Stimulated activated CD4-positive, alpha-beta T cell treated with anti-CD3 and anti-CD28 coated beads, Interleukin-4, amount 100 ng/mL, for 1 hour (primary cell): ENCODE measurements at regions not wholly inside any gene's neighbourhood (a gene's known extent, or its start where the extent isn't known, plus 50 kb on each side); places are given as distances from the start of the nearest gene placed in this dataset.
A peak's percentile ranks its signal among the peaks of the same experiment; 100 is the strongest.

Source experiments
- DNase-seq: peaks from one replicate; pipeline ENCODE4 v3.0.0-alpha.2; 2020

DNA sequence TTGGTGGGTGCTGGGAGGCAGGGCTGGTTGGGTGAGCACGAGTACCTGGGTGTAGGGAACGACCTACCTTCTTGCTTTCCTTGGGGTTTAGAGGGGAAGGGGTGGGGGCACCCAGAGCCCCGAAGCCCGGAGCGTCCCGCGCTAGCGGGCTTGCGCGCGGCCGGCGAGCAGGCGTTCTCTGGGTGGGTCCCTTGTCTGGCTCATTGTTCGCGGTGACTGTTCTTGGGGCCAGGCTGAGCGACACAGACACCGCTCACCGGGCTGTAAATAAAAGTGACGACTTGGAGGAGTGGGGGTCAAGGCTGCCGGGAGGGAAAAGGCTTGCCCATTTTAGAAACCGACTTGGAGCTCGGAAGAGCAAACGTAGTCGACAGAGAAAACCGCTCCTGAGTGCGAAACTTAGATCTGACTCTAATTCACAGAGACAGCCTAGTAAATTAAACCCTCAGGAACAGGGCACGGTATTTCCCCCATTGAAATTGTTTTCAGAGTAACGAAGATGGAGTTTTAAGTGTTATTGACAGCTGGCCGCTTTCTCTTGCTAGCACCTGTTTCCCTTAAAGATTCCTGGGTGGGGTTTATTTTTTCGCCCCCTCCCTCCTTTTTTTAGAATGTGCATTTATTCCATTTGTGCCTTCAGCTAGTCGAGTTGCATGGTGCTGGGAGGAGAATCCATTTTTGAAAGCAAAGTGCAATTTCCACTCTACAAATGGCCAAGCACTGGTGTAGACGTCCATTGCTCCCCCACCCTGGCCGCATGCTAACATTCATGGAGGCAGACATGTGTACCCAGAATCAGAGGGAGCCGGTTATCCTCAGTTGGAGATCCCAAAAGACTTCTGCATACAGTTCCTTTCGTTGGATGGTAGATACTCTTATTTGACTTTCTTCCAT lies 532.1 kb upstream of the SEMA6D start:
- DNase-seq, result no peak

- DNase-seq, result no peak
Measured at GRCh38 chr15:47186075-47186474, 531.2 kb upstream of the SEMA6D start.

DNA sequence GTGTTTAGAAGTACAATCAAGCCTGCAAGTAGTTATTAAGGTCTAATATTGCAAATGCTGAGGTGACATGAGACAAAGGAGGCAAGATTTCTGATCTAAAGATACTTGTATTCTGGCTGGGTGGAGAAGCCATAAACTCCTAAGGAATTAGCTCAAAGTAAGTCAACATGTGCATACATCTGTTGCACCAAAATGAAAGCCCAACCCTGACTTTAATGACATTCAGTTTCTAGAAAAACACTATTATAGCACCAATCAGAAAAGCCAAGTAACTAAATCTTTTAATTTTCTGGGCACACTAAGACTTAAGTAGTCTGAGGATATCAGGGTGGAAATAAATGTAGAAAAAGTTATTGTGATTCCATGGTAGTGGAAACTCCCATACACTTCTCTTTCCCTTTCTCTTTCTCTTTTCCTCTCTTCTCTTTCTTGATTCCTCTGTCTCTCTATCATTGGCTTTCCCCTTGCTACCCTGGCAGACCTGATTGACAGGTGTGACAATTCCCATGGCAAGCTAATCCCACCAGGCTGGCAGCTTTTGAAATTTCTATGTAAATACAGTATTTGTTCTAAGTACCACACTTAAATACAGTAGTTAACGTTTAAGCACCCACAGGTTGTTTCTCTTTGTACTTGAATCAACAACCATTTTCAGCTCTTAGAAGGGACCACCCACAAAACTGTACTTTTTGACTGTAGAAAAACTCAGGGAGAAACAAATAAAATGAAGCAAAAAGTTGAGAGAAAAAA lies 528.4 kb upstream of the SEMA6D start:
- DNase-seq, result no peak

GRCh38 chr15:47194718-47195117 lies 522.6 kb upstream of the SEMA6D start:
- DNase-seq, result no peak

- DNase-seq, result peak; percentile 42
Measured at GRCh38 chr15:47196048-47196447, 521.3 kb upstream of the SEMA6D start.

- DNase-seq, result no peak
Measured at GRCh38 chr15:47203993-47204392, 513.3 kb upstream of the SEMA6D start.

- no peak for DNase-seq
Measured at GRCh38 chr15:47206358-47206978, 510.8 kb upstream of the SEMA6D start.

DNA sequence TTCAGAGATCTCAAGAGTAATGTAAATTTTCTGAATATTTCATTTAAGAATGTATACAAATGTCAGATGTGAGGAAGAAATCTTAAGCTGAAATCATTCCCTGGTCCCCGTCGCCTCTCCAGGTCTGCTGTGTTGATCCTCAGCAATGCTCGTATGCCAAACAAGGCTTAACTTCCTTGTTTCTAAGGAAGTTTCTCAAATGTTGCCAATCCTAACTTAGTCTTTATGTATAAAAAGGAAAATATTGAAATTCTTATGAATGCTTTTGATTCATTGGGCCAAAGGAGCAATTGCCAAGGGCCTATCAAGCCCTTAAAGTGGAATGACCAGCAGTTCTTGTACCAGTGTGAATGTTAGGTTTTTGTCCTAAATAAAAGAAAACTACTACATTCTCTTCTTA lies 507.7 kb upstream of the SEMA6D start:
- no peak for DNase-seq

GRCh38 chr15:47212222-47213010 lies 504.9 kb upstream of the SEMA6D start:
- DNase-seq, result no peak

DNA sequence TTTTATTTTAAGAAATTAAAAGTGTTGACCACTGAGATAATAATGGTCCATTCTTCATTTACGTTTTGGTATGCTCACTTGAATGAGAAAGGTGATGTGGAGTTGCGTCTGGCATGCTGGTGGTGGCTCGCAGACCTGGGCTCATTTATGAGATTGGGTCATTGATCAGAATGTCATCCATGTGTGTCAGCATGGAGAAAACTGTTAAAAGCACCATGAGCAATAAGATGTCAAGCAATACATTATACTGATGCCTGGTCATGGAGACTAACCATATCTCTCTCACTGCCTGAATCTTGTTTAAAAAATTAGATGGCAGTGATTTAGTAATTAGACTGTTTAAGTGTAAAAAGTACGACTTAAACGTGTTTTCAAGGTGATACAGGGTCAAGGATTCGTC lies 503.4 kb upstream of the SEMA6D start:
- no peak for DNase-seq

- no peak for DNase-seq
Measured at GRCh38 chr15:47218295-47218694, 499.0 kb upstream of the SEMA6D start.

DNA sequence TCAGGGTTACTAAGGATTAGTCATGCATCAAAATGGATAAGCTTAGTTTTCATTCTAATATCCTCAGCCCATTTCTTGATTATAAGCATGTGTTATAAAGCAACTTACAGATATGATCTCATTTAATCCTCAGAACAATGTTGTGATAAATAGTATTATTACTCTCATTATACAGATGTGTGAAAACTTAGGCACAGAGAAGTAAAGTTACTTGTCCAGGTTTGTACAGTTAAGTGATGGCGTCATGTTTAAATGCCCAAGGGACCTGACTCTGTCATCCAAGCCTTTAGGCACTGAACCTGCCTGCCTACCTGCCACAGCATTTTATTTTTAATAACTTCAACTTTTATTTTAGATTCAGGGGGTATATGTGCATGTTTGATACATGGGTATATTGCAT lies 472.9 kb upstream of the SEMA6D start:
- no peak for DNase-seq

DNA sequence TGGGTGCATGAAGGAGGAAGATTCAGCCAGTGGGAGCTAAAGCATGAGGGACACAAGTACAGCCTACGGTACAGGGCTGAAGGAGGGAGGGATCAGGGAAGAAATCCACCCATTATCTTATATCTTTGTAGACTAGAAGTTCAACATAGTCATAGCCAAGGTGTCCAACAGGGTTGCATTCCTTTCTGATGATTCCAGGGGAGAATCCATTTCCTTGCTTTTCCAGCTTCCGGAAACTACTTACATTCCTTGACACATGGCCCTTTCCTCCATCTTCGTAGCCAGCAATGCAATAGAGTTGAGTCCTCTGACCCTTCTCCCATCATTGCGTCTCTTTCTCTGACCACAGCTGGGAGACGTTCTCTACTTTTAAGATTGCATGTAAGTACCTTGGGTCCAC lies 471.0 kb upstream of the SEMA6D start:
- DNase-seq, result no peak

DNA sequence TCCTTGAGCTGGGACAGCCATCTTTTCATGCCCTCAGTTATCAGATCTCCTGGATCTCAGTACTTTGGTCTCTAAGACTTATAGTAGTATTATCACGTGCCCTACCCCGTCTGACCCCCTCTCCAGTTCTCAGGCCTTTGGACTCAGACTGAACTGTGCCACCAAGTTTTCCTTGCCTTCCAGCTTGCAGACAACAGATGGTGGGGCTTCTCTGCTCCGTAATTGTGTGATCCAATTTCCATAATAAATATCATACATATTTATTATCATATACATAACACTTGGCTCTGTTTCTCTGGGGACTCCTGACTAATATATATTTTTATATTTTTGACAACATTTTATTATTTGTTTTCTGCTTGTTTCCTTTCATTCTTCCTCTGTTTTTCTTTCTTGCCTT lies 458.8 kb upstream of the SEMA6D start:
- DNase-seq, result no peak

DNA sequence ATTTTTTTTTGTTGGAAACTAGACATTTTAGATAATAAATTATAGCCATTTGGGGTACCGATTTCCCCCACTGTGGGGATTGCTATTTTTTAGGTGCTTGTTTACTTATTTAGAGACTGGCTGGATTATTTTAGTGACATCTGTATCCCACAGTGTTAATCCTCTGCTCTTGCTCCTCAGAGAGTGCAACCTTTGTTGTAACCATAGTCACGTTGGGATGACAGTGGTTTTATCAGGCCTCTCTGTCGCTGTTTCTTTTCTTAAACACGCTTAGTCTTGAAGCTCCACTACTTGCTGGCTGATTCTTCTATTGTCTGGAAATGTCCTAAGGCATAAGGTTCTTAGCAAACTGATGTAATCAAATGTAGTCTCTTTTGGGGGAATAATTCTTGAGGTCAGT lies 451.6 kb upstream of the SEMA6D start:
- no peak for DNase-seq

GRCh38 chr15:47266566-47266965 lies 450.7 kb upstream of the SEMA6D start:
- no peak for DNase-seq

GRCh38 chr15:47273864-47274263 lies 443.4 kb upstream of the SEMA6D start:
- DNase-seq, result no peak

DNA sequence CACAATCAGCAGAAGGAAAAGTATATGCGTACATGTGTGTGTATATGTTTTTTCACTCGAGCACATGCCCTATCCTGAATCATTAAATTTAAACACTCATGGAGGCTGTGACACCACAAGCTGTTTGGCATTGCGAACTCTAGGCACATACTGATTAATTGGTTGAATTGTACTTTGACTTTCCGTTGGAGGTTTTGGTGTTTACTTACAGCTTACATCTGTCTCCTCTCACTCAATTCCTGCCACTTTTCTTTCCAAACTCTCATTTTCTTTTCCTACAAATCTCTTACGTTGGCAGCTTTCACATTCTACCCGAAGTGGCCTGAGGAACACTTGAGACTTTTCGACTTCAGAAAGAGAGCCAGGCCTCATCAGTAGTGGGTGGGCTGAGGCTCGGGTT lies 434.1 kb upstream of the SEMA6D start:
- DNase-seq, result no peak

DNA sequence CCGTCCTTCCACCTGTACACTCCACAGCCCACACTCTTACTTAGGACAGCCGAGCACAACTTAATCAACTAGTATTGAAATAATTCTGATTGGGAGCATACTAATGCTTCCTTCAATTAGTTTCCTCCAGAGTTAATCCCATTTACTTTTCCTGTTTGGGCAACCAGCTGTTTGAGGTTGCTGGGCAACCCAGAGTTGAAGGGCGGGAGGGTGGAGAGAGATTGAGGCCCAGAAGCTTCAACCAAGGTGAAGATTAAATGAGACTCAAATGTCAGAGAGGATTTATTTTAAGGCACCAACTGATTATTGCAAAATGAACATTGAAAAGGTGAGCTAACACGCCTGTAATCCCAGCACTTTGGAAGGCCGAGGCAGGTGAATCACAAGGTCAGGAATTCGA lies 428.5 kb upstream of the SEMA6D start:
- no peak for DNase-seq

DNA sequence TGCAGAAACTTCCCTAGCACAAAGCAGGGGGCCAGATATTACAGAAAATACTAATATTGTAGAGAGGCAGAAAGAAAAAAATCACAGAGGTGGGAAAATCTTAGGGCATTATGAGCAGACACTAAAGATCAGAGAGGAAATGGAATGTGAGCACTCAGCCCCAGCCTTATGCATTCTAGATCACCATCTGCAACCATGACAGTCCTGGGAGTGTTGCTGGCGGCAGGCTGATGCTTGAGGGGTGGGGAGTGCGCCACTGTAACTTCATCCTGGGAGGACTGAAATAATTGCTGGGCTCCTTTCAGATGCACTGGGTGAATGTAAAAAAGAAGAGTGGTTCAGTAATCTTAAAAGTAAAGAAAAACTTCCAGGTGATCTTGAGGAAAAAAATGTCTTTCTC lies 427.6 kb upstream of the SEMA6D start:
- DNase-seq, result no peak

DNA sequence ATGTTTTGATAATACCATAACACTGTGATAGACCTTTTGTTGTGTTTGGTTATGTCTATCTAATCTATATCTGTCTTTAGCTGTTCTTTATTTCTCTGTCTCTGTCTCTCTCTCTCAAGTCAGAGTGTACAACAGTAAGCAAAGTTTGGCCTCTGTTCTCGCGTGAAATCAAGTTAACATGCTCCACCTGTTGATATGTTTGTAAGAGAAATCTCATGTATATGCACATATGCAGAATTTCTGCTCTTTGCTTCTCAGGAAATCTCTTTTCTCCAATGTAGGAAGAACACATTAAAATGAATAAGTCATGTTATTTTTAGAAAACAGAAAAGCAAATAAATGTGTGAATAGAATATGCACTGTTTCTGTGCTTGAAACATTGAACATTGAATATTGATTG lies 425.5 kb upstream of the SEMA6D start:
- DNase-seq, result no peak

- no peak for DNase-seq
Measured at GRCh38 chr15:47292638-47293190, 424.6 kb upstream of the SEMA6D start.
